SK-N-SH (cell line): ENCODE measurements at regions not wholly inside any gene's neighbourhood (a gene's known extent, or its start where the extent isn't known, plus 50 kb on each side); places are given as distances from the start of the nearest gene placed in this dataset.

Experiments used
- CTCF ChIA-PET: fragments of 300-600, 350-600 bp; formaldehyde crosslinking; extraction: SDS; loops from one replicate; lab custom pipeline; 2021; lab: Yijun Ruan, JAX
- POLR2A ChIA-PET: fragments of 350-600 bp; sonication (Branson Sonifier 250); formaldehyde crosslinking; extraction: SDS; loops from one replicate; lab custom pipeline; 2020; ENCODE audit warnings: antibody characterized with exemption, inconsistent platforms; lab: Yijun Ruan, JAX
- DNase-seq: peaks from one replicate; pipeline ENCODE4 v3.0.0; 2012
- H2AFZ ChIP-seq: fragments of 200-600 bp; sonication (generic); 2 replicates; pipeline ENCODE4 v1.8.1; 2016; ENCODE audit warnings: antibody characterized with exemption, mild to moderate bottlenecking, low read depth
- H3F3A ChIP-seq: fragments of 200-600 bp; sonication (generic); replicated peaks from 2 replicates; pipeline ENCODE3; 2016; ENCODE audit warnings: antibody characterized with exemption, mild to moderate bottlenecking; ENCODE audit not compliant: insufficient read depth
- H3K27ac ChIP-seq, 2 experiments: fragments of 200-500 bp in 1 of 2; fragments of 200-600 bp in 1 of 2; sonication (Bioruptor generic) in 1 of 2; sonication (generic), shearing (Covaris generic) in 1 of 2; 2 replicates each; pipeline versions ENCODE4 v1.5.1 to v1.6.1; 2014 to 2016; ENCODE audit warnings: low read depth in 2 of 2, inconsistent platforms in 1 of 2, low read length in 1 of 2, mild to moderate bottlenecking in 1 of 2, mixed read lengths in 1 of 2
- H3K27me3 ChIP-seq: fragments of 200-600 bp; sonication (generic), shearing (Covaris generic); 2 replicates; pipeline ENCODE4 v1.6.1; 2016; ENCODE audit warnings: mixed run types; ENCODE audit not compliant: insufficient read depth
- H3K36me3 ChIP-seq, 2 experiments: fragments of 200-500 bp in 1 of 2; fragments of 200-600 bp in 1 of 2; sonication (Bioruptor generic) in 1 of 2; sonication (generic) in 1 of 2; replicated peaks in 1 of 2; 2 replicates each; pipeline versions ENCODE3 to v1.5.1; 2014 to 2016; ENCODE audit warnings: low read length in 1 of 2, mild to moderate bottlenecking in 1 of 2; ENCODE audit not compliant: insufficient read depth in 2 of 2, control insufficient read depth in 1 of 2
- H3K4me1 ChIP-seq, 2 experiments: fragments of 200-500 bp in 1 of 2; fragments of 200-600 bp in 1 of 2; sonication (Bioruptor generic) in 1 of 2; sonication (generic), shearing (Covaris generic) in 1 of 2; 2 replicates each; pipeline versions ENCODE4 v1.5.1 to v1.6.1; 2014 to 2016; ENCODE audit warnings: low read depth in 1 of 2, low read length in 1 of 2, mixed run types in 1 of 2; ENCODE audit not compliant: insufficient read depth in 2 of 2, control insufficient read depth in 1 of 2
- H3K4me2 ChIP-seq: fragments of 200-600 bp; sonication (generic), shearing (Covaris generic); 2 replicates; pipeline ENCODE4 v1.6.1; 2017; ENCODE audit warnings: mixed run types
- H3K4me3 ChIP-seq, 2 experiments: fragments of 200-500 bp in 1 of 2; fragments of 200-600 bp in 1 of 2; sonication (Bioruptor generic) in 1 of 2; sonication (generic), shearing (Covaris generic) in 1 of 2; 2 replicates each; pipeline versions ENCODE4 v1.5.1 to v1.8.1; 2014 to 2016; ENCODE audit warnings: low read depth in 2 of 2, inconsistent platforms in 1 of 2, low read length in 1 of 2, mild to moderate bottlenecking in 1 of 2, mixed read lengths in 1 of 2, moderate library complexity in 1 of 2
- H3K79me2 ChIP-seq: fragments of 200-600 bp; sonication (generic); 2 replicates; pipeline ENCODE4 v1.8.1; 2017; ENCODE audit warnings: mild to moderate bottlenecking; ENCODE audit not compliant: insufficient read depth
- H3K9ac ChIP-seq: fragments of 200-600 bp; sonication (generic); 2 replicates; pipeline ENCODE4 v1.6.1; 2017; ENCODE audit warnings: mixed run types
- H3K9me2 ChIP-seq: fragments of 200-600 bp; sonication (generic); 2 replicates; pipeline ENCODE4 v1.6.1; 2017; ENCODE audit warnings: mixed run types
- H3K9me3 ChIP-seq: fragments of 200-600 bp; sonication (generic); 2 replicates; pipeline ENCODE4 v1.6.1; 2017; ENCODE audit warnings: mixed run types, mild to moderate bottlenecking, moderate library complexity
- H4K20me1 ChIP-seq: fragments of 200-600 bp; sonication (generic); 2 replicates; pipeline ENCODE4 v1.6.1; 2017; ENCODE audit warnings: mild to moderate bottlenecking, mixed run types; ENCODE audit not compliant: insufficient read depth
- EP300 ChIP-seq, 2 experiments: IDR thresholded peaks; 2 replicates each; pipeline versions ENCODE4 v1.4.0 to v1.6.1; 2012; ENCODE audit warnings: borderline replicate concordance in 1 of 2, low read depth in 1 of 2, low read length in 1 of 2
- FOXJ3 ChIP-seq: sonication (generic); formaldehyde crosslinking; IDR thresholded peaks from 2 replicates; pipeline ENCODE4 v1.5.1; 2020; ENCODE audit warnings: mild to moderate bottlenecking, missing genetic modification reagents
- GABPA ChIP-seq: IDR thresholded peaks from 2 replicates; pipeline ENCODE4 v1.4.0; 2012; ENCODE audit warnings: low read depth, mild to moderate bottlenecking
- MEF2A ChIP-seq: IDR thresholded peaks from 2 replicates; pipeline ENCODE4 v1.4.0; 2012; ENCODE audit warnings: low read depth, borderline replicate concordance
- RFX5 ChIP-seq: IDR thresholded peaks from 2 replicates; pipeline ENCODE4 v1.6.1; 2012; ENCODE audit warnings: mild to moderate bottlenecking, improper control_type of control experiment, low read length
- TCF12 ChIP-seq: IDR thresholded peaks from 2 replicates; pipeline ENCODE4 v1.4.0; 2012
- TEAD4 ChIP-seq: IDR thresholded peaks from 2 replicates; pipeline ENCODE4 v1.4.0; 2012; ENCODE audit warnings: mild to moderate bottlenecking, borderline replicate concordance; ENCODE audit not compliant: insufficient read depth
- YY1 ChIP-seq: IDR thresholded peaks from 2 replicates; pipeline ENCODE4 v1.4.0; 2012; ENCODE audit warnings: low read depth, mild to moderate bottlenecking
- WGBS: methylation state at CpG from one replicate; pipeline ENCODE4 v1.1.6; 2017; ENCODE audit warnings: low lambda C conversion rate; 5-methylcytosine and 5-hydroxymethylcytosine counted together
- TF ChIP-seq, protein P1 (sequence below): IDR thresholded peaks from 2 replicates; pipeline ENCODE4 v1.4.0; 2012; ENCODE audit warnings: low read depth, borderline replicate concordance
- TF ChIP-seq, protein P2 (sequence below): IDR thresholded peaks from 2 replicates; pipeline ENCODE4 v1.6.1; 2012; ENCODE audit warnings: mild to moderate bottlenecking, low read depth, low read length, moderate library complexity
- TF ChIP-seq, protein P3 (sequence below): fragments of 200-600 bp; sonication (generic); IDR thresholded peaks from 2 replicates; pipeline ENCODE4 v1.6.1; 2017; ENCODE audit warnings: antibody characterized with exemption, mild to moderate bottlenecking, moderate library complexity

DNA sequence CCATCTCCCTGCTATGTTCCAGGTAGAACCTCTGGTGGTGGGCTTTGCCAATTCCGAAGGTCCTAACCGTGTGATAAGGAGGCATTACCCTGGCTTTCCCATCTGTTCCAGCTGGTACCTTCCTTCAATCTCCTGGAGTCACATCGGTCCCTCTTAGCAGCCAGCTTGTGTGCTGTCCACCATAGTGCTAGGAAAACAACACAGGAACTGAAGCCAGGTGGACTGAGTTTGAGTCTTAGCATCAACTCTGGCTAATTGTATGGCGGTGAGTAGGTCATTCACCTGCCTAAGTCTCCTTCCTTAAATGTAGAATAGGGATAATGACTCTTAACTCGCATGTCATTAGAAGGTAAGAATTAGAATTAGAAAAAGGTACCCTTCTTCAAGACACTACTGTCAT lies 159.6 kb upstream of the E2F8 start:
- H3K9me2 ChIP-seq, result no peaks in the 10 kb centered on the region
- H3K27ac ChIP-seq, result no peak overlapping the region
- no peak overlapping the region for H3K4me2 ChIP-seq
- H3K36me3 ChIP-seq, result no peaks in the 10 kb centered on the region
- H3K9ac ChIP-seq, result no peak overlapping the region
- TF ChIP-seq RFX5, result no peak
- TF ChIP-seq TCF12, result no peak
- TF ChIP-seq, protein P1, sequence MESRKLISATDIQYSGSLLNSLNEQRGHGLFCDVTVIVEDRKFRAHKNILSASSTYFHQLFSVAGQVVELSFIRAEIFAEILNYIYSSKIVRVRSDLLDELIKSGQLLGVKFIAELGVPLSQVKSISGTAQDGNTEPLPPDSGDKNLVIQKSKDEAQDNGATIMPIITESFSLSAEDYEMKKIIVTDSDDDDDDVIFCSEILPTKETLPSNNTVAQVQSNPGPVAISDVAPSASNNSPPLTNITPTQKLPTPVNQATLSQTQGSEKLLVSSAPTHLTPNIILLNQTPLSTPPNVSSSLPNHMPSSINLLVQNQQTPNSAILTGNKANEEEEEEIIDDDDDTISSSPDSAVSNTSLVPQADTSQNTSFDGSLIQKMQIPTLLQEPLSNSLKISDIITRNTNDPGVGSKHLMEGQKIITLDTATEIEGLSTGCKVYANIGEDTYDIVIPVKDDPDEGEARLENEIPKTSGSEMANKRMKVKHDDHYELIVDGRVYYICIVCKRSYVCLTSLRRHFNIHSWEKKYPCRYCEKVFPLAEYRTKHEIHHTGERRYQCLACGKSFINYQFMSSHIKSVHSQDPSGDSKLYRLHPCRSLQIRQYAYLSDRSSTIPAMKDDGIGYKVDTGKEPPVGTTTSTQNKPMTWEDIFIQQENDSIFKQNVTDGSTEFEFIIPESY, result no peak
- TF ChIP-seq, protein P2, sequence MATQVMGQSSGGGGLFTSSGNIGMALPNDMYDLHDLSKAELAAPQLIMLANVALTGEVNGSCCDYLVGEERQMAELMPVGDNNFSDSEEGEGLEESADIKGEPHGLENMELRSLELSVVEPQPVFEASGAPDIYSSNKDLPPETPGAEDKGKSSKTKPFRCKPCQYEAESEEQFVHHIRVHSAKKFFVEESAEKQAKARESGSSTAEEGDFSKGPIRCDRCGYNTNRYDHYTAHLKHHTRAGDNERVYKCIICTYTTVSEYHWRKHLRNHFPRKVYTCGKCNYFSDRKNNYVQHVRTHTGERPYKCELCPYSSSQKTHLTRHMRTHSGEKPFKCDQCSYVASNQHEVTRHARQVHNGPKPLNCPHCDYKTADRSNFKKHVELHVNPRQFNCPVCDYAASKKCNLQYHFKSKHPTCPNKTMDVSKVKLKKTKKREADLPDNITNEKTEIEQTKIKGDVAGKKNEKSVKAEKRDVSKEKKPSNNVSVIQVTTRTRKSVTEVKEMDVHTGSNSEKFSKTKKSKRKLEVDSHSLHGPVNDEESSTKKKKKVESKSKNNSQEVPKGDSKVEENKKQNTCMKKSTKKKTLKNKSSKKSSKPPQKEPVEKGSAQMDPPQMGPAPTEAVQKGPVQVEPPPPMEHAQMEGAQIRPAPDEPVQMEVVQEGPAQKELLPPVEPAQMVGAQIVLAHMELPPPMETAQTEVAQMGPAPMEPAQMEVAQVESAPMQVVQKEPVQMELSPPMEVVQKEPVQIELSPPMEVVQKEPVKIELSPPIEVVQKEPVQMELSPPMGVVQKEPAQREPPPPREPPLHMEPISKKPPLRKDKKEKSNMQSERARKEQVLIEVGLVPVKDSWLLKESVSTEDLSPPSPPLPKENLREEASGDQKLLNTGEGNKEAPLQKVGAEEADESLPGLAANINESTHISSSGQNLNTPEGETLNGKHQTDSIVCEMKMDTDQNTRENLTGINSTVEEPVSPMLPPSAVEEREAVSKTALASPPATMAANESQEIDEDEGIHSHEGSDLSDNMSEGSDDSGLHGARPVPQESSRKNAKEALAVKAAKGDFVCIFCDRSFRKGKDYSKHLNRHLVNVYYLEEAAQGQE, result no peak
- TF ChIP-seq, all 33 proteins: peak for 0
- Histone ChIP-seq H3K9me3 (no peaks in the 10 kb centered on the region), H3K27me3 (peaks cover 24% of the 10 kb centered on the region; the same call in 1 of the 2 replicates), H2AFZ (no peak overlapping the region), H4K20me1 (no peaks in the 10 kb centered on the region), H3K79me2 (no peaks in the 10 kb centered on the region), H3K4me3 (no peak overlapping the region), H3K4me1 (no peaks in the 10 kb centered on the region), H3F3A (no peaks in the 10 kb centered on the region)
- CTCF ChIA-PET, result interaction anchor here (1.0 kb wide), 1 partner anchor 54 kb away, joined by 3 read pairs; no protein-coding TSS in a partner anchor
- DNase-seq, result no peak
- POLR2A ChIA-PET, result no interaction called here
- WGBS, result 64% methylated on average over 4 of the region's 5 CpGs

DNA sequence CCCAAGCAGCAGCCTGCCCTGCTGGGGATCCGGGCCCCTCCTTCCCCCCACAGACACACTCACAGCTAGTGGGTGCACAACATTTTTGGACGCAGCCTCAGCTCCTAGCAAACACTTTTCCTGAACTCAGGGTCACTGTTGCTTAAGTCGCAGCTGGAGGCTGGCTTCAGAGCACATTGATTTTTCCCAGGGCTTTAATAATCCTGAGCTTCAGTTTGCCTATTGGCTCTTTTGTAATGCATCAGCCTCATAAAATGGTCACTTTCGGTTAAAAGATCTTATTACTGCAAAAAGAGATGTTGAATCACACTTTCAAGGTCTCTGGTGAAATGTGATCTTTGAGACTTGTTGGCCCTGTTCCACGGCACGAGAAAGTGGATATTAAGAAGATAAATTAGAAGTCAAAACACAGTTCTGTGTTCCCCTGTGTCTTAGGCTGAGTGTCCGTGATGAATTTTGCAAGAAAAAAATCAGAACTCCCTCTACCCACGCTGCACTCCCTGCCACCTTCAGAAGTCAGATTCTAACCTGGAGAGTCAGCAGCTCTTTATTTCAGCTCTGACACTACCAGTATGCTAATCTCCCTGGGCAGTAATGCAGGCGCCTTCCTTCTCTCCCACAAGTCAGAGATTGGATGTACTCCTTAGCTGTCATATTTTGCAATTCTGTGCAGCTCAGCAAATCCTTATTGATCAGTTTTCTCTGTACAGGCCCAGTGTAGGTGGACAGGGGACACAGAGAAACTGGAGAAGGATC lies 158.2 kb upstream of the E2F8 start:
- no peaks in the 10 kb centered on the region for H3F3A ChIP-seq
- H3K36me3 ChIP-seq, result no peaks in the 10 kb centered on the region
- no peak for TF ChIP-seq GABPA
- TF ChIP-seq TEAD4, result no peak
- TF ChIP-seq YY1, result no peak
- no peak for TF ChIP-seq MEF2A
- TF ChIP-seq, protein P1, result no peak
- TF ChIP-seq EP300 (IDR thresholded peaks at IDR 0.05; ENCODE audit: borderline replicate concordance in 1 of 2, low read depth in 1 of 2, low read length in 1 of 2), result no peak
- TF ChIP-seq, protein P3, sequence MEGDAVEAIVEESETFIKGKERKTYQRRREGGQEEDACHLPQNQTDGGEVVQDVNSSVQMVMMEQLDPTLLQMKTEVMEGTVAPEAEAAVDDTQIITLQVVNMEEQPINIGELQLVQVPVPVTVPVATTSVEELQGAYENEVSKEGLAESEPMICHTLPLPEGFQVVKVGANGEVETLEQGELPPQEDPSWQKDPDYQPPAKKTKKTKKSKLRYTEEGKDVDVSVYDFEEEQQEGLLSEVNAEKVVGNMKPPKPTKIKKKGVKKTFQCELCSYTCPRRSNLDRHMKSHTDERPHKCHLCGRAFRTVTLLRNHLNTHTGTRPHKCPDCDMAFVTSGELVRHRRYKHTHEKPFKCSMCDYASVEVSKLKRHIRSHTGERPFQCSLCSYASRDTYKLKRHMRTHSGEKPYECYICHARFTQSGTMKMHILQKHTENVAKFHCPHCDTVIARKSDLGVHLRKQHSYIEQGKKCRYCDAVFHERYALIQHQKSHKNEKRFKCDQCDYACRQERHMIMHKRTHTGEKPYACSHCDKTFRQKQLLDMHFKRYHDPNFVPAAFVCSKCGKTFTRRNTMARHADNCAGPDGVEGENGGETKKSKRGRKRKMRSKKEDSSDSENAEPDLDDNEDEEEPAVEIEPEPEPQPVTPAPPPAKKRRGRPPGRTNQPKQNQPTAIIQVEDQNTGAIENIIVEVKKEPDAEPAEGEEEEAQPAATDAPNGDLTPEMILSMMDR, result no peak
- TF ChIP-seq, protein P2, result no peak
- TF ChIP-seq FOXJ3 (CRISPR knock-in tag), result no peak
- no peak overlapping the region for H3K4me3 ChIP-seq
- no peaks in the 10 kb centered on the region for H3K79me2 ChIP-seq
- H3K27me3 ChIP-seq, result peaks cover 21% of the 10 kb centered on the region; the same call in 1 of the 2 replicates
- ChIA-PET CTCF (interaction anchor here (1.0 kb wide), 1 partner anchor 53 kb away, joined by 3 read pairs; no protein-coding TSS in a partner anchor), POLR2A (no interaction called here)
- no peak overlapping the region for H3K4me2 ChIP-seq
- no peaks in the 10 kb centered on the region for H3K4me1 ChIP-seq
- no peak for DNase-seq
- no peak overlapping the region for H3K9ac ChIP-seq
- H4K20me1 ChIP-seq, result no peaks in the 10 kb centered on the region
- no peak overlapping the region for H3K27ac ChIP-seq
- no peaks in the 10 kb centered on the region for H3K9me2 ChIP-seq
- WGBS, result 50% methylated on average over 9 of the region's 9 CpGs
- no peaks in the 10 kb centered on the region for H3K9me3 ChIP-seq
- no peak overlapping the region for H2AFZ ChIP-seq
